Stimulated activated CD4-positive, alpha-beta T cell treated with anti-CD3 and anti-CD28 coated beads, Interleukin-12 subunit alpha, Interleukin-12 subunit beta, amount 100 ng/mL, for 4 hours (primary cell): ENCODE measurements at regions not wholly inside any gene's neighbourhood (a gene's known extent, or its start where the extent isn't known, plus 50 kb on each side); places are given as distances from the start of the nearest gene placed in this dataset.
A peak's percentile ranks its signal among the peaks of the same experiment; 100 is the strongest.
"Not testable (repeated sequence)": the region's sequence is repeated elsewhere in the genome, so short reads cannot be mapped to it uniquely, and the experiment has no call there.

Experiments used
- DNase-seq: peaks from one replicate; pipeline ENCODE4 v3.0.0-alpha.2; 2020

DNA sequence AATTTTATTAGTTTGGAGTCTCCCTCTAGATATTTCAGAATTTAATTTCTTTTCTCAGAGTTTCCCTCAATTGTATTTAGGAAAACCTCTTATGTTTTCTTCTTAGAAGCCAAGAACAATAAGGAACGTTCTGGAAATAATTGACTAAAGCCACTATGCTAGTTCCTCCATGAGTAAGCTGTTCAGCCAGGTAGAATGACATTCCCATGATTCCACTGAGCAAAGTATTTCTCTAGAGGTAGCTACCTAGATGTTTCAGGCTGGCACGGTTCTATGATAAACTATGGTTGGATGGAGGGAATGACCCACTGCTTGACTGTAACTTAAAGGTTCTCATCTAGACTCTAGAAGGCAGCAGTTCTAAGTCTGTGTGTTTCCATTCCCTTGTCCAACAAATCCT, 62.4 kb downstream of the CLDN17 start:
- no peak for DNase-seq

DNA sequence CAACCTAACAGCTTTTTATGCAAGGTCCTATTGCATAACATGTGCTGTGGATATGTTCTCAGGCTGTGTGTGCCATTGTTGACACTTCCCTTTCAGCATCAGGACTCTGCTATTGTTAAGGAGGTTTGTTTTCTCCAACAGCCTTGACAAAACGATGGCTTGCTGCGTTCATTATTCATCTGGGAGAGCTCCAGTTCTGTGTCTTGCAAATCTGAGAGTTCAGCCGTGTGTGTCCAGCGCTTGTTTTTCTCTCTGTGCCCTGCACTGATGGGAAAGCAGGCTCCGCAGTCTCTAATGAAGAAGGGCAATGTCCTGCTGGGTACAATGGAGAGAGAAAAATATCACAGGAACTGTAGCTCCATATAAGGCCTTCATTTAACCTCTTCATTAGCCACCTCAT, 63.7 kb downstream of the CLDN17 start:
- DNase-seq: no peak

DNA sequence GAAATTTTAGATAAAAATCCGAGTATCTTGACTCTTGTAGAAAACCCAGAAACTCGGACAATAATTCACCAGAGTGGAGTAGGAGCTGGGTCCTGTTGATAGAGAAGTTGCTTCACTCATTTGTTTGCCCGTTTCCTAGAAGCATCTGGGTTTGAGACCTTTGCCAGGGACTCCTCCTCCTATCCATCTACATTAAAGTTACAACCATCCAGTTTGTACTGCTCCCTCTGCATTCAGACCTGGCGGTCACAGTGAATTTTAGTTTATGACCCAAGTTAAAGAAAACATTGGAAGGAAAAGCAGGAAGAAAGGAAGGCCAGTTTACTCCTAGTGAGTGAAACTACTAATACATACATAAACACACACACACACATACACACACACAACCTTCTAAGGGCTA, 64.6 kb downstream of the CLDN17 start:
- no peak for DNase-seq

DNA sequence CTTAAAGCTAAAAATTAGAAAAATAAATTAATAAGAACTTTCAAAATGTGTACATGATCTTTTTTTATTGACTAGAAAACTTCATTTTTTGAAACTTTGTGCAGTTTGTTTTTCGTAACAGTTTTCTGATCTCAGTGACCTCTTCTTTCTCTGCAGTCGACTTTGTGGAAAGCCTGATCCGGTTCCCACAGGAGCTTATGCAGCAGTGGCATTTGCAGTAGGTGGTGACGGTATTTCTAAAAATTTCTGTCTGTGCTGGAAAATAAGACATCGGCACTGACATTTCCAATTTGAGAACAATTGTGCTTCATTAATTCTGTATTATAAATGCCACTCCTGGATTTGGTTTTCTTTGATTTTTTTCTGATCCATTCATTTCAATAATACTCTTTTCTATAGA, 68.8 kb downstream of the CLDN17 start:
- no peak for DNase-seq

DNA sequence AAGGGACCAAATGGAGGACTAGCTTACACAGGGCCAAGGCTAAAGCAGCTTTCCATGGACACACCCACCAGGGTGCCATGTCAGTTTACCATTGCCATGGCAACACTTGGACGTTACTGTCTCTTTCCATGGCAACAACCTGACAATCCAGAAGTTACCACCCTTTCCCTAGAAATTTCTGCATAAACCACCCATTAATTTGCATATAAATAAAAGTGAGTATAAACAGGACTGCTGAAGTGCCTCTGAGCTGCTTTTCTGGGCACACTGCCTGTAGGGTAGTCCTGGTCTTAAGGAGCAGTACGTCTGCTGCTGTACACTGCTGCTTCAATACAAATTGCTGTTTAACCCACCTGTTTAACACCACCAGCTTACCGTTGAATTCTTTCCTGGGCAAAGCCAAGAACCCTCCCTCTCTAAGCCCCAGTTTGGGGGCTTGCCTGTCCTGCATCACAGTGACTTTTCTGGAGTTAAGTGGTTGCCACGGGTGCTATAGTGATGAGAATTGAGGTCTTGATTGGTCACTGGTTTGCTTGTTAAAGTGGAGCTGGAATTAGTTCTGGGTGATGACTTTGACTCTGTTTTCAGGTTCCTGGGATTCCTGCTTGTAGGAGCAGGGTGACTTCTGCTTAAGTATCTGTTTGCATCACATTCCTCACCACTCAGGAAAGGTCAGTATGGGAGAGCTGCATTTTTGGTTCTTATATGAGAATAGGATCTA, 83.2 kb downstream of the CLDN17 start:
- no peak for DNase-seq

DNA sequence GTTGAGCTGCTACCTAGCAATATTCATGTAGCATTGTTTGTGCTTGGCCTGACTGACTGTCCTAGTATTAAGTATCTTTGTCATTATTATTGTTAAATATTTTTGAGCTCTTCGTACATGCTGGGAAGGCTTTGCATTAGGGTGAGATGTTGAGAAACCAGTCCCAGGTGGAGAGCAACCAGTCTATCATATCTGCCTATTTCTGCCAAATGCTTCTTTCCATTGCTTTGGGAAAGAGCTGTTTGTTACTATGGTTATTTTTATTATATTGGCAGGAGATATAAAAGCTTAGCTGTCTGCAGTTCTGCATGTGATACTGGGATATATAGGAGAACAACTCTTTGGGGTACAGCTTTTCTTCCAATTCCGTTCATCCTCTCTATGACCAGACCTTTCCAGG, 85.1 kb downstream of the CLDN17 start:
- DNase-seq: no peak

DNA sequence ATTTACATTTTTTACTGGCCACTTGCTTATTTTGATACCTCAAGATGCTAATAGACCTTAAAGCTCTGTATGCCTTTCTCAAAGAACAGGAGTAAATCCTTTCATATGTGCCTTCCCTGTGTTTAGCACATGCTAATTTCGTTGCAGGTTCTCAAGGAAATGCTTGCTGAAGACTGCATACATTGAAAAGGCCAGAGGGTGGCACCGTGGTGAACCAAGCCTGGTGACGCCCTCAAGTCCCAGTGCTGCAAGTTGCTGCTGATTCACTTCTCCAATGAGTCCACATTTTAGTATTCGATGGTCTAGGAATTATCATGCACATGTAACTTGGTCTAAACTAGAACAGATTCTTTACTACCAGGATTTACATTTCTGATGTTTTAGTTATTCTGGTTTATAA, 94.1 kb downstream of the CLDN17 start:
- DNase-seq: peak; percentile 0

DNA sequence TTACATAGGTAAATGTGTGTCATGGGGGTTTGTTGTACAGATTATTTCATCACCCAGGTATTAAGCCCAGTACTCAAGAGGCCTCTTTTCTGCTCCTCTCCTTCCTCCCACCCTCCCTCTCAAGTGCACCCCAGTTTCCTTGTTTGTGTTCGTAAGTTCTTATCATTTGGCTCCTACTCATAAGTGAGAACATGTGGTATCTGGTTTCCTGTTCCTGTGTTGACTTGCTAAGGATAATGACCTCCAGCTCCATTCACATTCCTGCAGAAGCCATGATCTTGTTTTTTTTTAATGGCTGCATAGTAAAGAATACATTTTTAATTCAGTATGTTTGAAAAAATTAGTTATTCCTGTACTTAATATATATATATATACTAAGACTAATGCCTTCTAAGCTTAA, 107.7 kb downstream of the CLDN17 start:
- DNase-seq: no peak

DNA sequence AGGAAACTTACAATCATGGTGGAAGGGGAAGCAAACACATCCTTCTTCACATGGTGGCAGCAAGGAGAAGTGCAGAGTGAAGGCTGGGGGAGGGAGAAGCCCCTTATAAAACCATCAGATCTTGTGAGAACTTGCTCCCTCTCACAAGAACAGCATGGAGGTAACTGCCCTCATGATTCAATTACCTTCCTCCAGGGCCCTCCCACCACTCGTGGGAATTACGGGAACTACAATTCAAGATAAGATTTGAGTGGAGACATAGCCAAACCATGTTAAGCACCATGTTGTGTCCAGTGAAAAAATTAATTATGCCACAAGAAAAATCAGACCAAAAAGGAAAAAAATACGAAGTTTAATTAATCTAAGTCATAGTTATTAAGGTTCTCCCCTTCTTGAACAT, 109.5 kb downstream of the CLDN17 start:
- no peak for DNase-seq

DNA sequence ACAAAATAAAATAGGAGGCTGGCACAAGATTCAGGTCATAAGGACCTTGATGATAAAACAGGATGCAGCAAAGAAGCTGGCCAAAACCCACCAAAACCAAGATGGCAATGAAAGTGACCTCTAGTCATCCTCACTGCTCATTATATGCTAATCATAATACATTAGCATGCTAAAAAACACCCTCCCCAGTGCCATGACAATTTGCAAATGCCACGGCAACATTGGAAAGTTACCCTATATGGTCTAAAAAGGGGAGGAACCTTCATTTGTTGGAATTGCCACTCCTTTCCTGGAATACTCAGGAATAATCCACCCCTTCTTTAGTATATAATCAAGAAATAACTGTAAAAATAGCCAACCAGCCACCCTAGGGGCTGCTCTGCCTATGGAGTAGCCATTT, 108.8 kb upstream of the GRIK1 start:
- no peak for DNase-seq

DNA sequence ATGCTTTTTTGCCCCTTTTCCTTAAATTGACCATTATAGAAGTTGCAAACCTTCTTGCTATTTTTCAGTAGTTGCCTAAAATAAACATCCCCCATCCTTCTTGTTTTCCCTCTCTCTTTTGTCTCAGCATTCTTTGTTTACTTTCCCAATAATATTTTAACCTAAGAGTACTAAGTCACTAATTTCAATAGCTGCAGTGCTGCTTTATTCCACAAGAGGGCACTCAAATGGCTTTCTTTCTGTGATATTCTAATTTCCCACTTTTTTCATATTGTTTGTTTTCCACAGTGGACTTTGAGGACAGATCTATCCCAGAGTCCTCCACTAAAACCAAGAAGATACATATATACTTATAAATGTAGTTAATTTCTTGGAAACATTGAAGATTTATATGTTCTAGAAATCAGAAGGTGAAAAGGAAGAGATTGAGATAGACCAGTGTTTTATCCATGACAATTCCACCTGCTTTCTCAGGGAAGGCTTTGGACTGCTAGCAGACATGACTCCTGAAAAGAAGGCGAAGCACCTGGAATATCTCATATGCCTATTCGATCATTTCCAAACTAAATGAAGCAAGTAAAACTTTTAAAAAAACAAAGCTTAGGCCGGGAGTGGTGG, 104.8 kb upstream of the GRIK1 start:
- no peak for DNase-seq

DNA sequence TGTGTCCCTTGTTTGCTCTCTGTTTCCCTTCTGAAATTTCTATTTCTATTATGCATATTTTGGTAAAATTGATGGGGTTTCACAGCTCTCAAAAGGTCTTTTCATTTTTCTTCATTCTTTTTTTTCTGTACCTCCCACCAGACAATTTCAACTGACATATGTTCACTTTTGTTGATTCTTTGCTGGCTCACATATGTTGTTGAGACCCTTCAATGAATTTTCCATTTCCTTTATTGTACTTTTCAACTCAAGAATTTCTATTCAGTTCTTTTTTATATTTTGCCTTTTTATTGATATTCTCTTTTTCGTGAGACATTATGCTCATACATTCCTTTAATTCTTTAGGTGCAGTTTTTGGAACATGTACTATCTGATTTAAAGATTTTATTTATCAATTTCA, 102.6 kb upstream of the GRIK1 start:
- DNase-seq: no peak

DNA sequence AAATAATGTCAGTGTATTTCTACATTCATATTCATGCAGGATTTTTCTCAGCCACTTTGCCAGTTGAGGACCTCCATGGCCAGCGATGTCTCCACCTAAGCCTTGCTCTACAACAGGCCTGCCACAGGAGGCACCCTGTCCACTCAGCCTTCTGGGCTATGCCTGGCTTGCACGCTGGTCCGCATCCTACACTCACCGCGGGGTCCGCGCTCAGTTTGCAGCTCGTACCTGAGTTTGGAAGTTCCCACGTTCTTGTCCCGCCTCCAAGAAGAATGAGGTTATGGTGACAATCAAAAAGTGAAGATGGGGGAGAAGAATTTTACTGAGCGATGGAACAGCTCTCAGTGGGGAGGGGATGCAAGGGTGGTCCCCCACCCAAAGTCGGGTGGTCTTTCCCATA, 93.6 kb upstream of the GRIK1 start:
- DNase-seq: no peak

DNA sequence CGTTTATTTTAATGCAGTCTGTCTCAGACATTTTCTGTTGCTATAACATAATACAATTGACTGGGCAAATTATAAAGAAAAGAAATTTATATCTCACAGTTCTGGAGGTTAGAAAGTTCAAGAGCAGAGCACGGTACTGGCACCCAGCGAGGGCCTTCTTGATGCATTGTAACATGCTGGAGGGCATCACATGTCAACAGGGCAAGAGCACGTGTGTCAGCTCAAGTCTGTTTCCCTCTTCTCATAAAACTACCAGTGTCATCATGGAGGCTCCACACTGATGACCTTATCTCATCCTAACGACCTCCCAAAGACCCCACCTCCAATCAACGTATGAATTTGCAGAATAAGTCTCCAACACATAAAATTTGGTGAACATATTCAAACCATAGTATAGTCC, 90.6 kb upstream of the GRIK1 start:
- no peak for DNase-seq

DNA sequence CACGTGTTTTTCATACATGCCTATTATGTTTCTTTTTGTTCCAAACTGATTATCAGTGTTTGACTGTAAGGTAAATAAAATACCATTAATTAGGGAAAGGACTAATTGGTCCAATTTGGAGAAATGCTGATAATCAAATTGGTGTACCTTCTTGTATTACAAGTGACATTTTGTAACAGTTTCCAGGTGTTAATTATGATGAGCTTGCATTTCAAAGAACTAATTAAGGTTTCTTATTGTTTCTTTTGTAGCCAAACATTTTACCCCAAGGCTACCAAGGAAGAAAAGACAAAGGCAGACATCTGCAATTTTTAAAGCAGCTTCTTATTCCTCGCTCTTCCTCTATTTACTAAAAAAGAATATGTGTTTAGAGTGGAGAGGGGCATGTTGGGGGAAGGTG, 88.7 kb upstream of the GRIK1 start:
- DNase-seq: no peak

DNA sequence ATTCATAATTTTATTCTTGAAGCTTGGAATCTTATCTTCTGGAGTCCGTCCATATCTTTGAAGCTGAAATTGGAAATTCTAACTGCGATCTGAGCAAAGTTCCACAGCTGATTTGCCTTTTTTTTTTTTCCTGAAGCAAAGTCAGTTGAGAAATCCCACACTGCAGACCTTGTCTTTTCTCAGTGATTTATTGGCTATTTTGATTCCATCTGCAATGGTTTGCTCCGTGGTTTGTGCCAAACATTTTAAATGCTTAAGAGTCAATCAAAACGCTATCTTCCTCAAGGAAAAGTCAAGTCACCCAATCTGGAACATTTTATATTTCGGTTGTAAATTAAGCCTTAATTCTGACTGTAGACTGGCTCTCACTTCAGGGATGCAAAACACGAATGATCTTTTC, 88.2 kb upstream of the GRIK1 start:
- DNase-seq: no peak

DNA sequence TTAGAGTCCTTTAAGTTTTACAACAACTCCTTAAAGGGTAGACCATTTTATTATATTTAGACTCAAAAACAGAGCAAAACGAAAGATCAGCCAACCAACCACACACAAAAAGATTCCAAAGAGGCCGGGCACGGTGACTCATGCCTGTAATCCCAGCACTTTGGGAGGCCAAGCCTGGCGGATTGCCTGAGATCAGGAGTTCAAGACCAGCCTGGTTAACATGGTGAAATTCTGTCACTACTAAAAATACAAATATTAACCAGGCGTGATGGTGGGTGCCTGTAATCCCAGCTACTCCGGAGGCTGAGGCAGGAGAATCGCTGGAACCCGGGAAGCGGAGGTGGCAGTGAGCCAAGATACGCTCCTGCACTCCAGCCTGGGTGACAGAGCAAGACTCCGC, 83.3 kb upstream of the GRIK1 start:
- not testable (repeated sequence) for DNase-seq

DNA sequence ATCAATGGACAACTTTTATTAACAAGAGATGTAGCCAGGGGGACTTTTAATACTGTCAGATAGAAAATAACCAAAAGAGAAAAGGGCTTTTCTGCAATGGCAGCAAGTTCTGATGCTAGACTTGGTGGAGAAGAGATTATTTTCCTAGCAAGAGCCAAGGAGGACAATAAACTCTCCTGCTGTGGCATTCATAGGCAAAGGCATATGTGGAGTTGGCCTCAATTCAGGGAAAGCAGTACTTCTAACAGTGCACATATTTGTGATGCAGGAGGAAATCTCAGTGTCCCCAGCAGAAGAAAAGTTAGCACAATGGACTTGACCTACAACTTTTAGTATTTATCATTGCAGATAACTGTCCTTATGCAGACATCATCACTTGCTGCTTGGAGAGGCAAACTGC, 75.1 kb upstream of the GRIK1 start:
- no peak for DNase-seq

DNA sequence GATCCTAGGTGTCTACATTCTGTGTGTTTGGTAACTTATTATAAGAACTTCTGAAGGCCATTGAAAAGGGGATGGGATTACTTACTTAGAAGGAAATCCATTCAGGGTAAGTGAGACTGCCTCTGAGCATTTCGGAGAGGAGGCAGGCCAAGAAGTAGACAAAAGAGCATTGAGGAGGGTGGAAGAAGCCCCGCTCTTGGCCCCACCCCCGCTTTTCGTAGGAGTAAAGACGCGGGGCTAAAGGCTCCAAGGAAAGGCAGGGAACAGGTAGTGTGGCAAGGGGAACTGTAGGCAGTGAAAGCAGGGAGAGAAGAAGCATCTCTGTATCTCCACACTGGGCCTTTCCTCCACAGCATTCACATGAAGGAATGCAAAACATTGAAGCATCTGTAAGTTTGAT, 51.8 kb upstream of the GRIK1 start:
- DNase-seq: no peak

DNA sequence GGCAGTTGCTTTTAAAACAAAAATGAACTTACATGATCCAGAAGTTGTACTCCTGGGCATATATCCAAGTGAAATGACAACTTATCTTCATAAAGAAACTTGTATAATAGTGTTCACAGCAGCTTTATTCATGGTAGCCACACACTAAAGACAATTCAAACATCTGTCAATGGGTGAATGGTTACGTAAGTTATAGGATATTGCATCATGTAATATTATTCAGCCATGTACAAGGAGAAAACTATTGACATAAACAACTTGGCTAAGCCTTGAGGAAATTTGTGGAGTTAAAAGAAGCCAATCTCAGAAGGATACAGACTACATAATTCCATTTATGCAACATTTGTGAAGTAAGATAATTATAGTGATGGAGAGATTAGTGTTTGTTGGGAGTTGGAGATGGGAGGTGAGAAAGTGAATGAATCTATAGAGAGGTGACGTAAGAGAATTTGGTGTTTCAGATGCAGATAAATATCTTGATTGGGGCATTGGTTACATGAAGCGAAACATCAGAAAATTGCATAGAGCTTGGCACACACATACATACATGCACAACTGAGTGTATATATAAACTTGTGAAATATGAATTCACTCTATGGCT, 49.9 kb upstream of the GRIK1 start:
- DNase-seq: no peak
